ENCODE measurements at regions not wholly inside any gene's neighbourhood (a gene's known extent, or its start where the extent isn't known, plus 50 kb on each side); places are given as distances from the start of the nearest gene placed in this dataset.

DNA sequence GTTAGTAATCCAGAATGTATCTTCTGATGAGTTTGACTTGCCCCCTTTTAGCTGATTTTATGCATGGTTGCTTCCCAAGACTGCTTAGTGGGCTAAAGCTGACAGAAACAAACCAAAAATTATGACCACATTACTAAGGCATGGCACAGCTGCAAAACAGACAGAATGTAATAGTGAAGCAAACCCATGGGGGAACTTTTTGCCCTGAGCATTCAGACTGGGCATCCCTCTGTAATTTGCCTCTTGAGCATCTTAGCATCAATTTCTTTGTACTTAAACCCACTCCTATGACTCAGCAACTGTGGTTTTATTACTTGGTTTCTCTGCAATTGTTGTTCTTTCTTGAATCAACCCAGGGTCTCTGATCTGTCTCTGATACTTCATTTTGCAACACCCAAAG lies 487.3 kb upstream of the DCC start:
- TF ChIP-seq, protein P1, sequence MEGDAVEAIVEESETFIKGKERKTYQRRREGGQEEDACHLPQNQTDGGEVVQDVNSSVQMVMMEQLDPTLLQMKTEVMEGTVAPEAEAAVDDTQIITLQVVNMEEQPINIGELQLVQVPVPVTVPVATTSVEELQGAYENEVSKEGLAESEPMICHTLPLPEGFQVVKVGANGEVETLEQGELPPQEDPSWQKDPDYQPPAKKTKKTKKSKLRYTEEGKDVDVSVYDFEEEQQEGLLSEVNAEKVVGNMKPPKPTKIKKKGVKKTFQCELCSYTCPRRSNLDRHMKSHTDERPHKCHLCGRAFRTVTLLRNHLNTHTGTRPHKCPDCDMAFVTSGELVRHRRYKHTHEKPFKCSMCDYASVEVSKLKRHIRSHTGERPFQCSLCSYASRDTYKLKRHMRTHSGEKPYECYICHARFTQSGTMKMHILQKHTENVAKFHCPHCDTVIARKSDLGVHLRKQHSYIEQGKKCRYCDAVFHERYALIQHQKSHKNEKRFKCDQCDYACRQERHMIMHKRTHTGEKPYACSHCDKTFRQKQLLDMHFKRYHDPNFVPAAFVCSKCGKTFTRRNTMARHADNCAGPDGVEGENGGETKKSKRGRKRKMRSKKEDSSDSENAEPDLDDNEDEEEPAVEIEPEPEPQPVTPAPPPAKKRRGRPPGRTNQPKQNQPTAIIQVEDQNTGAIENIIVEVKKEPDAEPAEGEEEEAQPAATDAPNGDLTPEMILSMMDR (IDR thresholded peaks at IDR 0.05; ENCODE audit: low read length): no peak
- TF ChIP-seq EZH2 (optimal IDR thresholded peaks at IDR 0.05; ENCODE audit: low read depth, low read length) (no peak), EZH2phosphoT487 (IDR thresholded peaks at IDR 0.05; ENCODE audit: low read length) (no peak)
